ENCODE measurements at regions not wholly inside any gene's neighbourhood (a gene's known extent, or its start where the extent isn't known, plus 50 kb on each side); places are given as distances from the start of the nearest gene placed in this dataset.

- Histone ChIP-seq H4K5ac (ENCODE audit: insufficient read length, low read depth, low read length) (no peak overlapping the region), H3K14ac (ENCODE audit: insufficient read depth, low read length) (no peak overlapping the region), H3K27me3 (ENCODE audit: insufficient read depth, low read length) (no peaks in the 10 kb centered on the region), H3K9ac (ENCODE audit: extremely low read depth, insufficient read length, low read length) (no peak overlapping the region), H2BK20ac (ENCODE audit: low read depth, low read length, poor library complexity, severe bottlenecking) (no peak overlapping the region), H3K79me2 (ENCODE audit: insufficient read depth, low read length) (no peaks in the 10 kb centered on the region), H3K4me1 (ENCODE audit: insufficient read depth, low read length) (no peaks in the 10 kb centered on the region), H3K4ac (ENCODE audit: low read depth, low read length) (no peak overlapping the region), H3K4me2 (ENCODE audit: insufficient read depth, insufficient read length, low read length) (no peak overlapping the region), H2BK15ac (ENCODE audit: low read depth, low read length) (no peak overlapping the region), H3K18ac (ENCODE audit: insufficient read length, low read depth, low read length) (no peak overlapping the region), H2AK5ac (ENCODE audit: insufficient read length, low read length) (no peak overlapping the region), H4K91ac (ENCODE audit: insufficient read length, low read depth, low read length) (no peak overlapping the region), H3K27ac (ENCODE audit: insufficient read length, low read depth, low read length) (no peak overlapping the region), H4K20me1 (ENCODE audit: control insufficient read depth, insufficient read depth, insufficient read length) (no peaks in the 10 kb centered on the region), H3K56ac (ENCODE audit: insufficient read length, low read depth, low read length) (no peak overlapping the region), H4K8ac (replicated peaks; ENCODE audit: insufficient read length, low read depth, low read length) (no peak overlapping the region), H2BK5ac (ENCODE audit: insufficient read length, low read length) (no peak overlapping the region), H3T11ph (ENCODE audit: low read length) (no peak overlapping the region), H3K23ac (ENCODE audit: insufficient read length, low read depth, low read length) (no peak overlapping the region), H2BK12ac (ENCODE audit: insufficient read length, low read depth, low read length) (no peak overlapping the region), H3K9me3 (ENCODE audit: control insufficient read depth, low read depth, low read length) (no peaks in the 10 kb centered on the region), H3K79me1 (ENCODE audit: insufficient read depth, low read depth, low read length, poor library complexity, severe bottlenecking) (no peaks in the 10 kb centered on the region), H2AFZ (ENCODE audit: low read length) (no peak overlapping the region), H3K23me2 (ENCODE audit: insufficient read length, low read depth, low read length, poor library complexity, severe bottlenecking) (no peaks in the 10 kb centered on the region), H2BK120ac (ENCODE audit: low read depth, low read length, poor library complexity, severe bottlenecking) (no peak overlapping the region)
- no peak overlapping the region for H3K4me3 Mint-ChIP-seq
- H3K27ac Mint-ChIP-seq: 0 out of 7 replicates have a peak overlapping the region, but pooled peaks of 1 of the 3 experiments have one; percentile 49
- TF ChIP-seq CTCF (conservative IDR thresholded peaks at IDR 0.05): no peak
- no CpG with 5 or more reads among the region's 18 CpGs for WGBS (ENCODE audit: extremely low coverage, insufficient read length, low lambda C conversion rate)
- H3K9me3 Mint-ChIP-seq: no peaks in the 10 kb centered on the region
- no peaks in the 10 kb centered on the region for H3K36me3 Mint-ChIP-seq (ENCODE audit: insufficient read depth in 1 of 3, low read depth in 3 of 3)
- no peaks in the 10 kb centered on the region for H3K4me1 Mint-ChIP-seq
- DNase-seq: no peak
- H3K27me3 Mint-ChIP-seq (ENCODE audit: low read depth): no peaks in the 10 kb centered on the region
Measured at GRCh38 chr10:133015321-133015720, 72.4 kb upstream of the ADGRA1 start.

Measured in H9 (cell line).